ENCODE measurements at regions not wholly inside any gene's neighbourhood (a gene's known extent, or its start where the extent isn't known, plus 50 kb on each side); places are given as distances from the start of the nearest gene placed in this dataset.
"Not testable (repeated sequence)": the region's sequence is repeated elsewhere in the genome, so short reads cannot be mapped to it uniquely, and the experiment has no call there.

DNA sequence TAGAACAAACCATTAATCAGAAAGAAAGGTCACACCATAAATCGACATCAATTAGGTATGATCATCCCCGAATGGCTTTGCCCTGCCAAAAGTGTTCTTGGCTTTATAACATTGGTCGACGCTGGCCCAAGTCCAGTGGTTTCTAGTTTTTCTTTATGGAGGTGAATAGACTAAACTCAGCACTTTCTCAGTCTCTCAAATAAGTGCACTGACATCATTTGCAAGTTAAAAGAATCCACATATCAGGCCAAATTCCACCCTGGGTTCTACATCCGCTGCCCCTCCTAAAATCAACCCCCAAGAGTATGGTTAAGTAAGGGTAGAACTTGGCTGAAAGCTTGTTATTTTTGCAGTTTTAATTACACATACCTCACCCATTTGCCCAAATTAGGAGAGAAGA is 314.3 kb downstream of the C12orf75 start:
- H3K36me3 ChIP-seq, result no peaks in the 10 kb centered on the region
- H3K27me3 ChIP-seq, result no peaks in the 10 kb centered on the region
- no peak for TF ChIP-seq CTCF (IDR thresholded peaks at IDR 0.05)
- H3K9me3 ChIP-seq, result no peaks in the 10 kb centered on the region
- H3K4me3 ChIP-seq, result no peak overlapping the region
- intact Hi-C loops (cut with DNase I), result no loop called here
- H3K27ac ChIP-seq, result no peak overlapping the region
- no peaks in the 10 kb centered on the region for H3K4me1 ChIP-seq
- no peak for ATAC-seq
- no peak for DNase-seq

- TF ChIP-seq CTCF (IDR thresholded peaks at IDR 0.05), result no peak
- H3K4me3 ChIP-seq, result no peak overlapping the region
- no peak overlapping the region for H3K27ac ChIP-seq
- intact Hi-C loops (cut with DNase I), result no loop called here
- peaks cover 3% of the 10 kb centered on the region for H3K4me1 ChIP-seq
- H3K27me3 ChIP-seq, result no peaks in the 10 kb centered on the region
- ATAC-seq (no peak), DNase-seq (no peak)
- no peaks in the 10 kb centered on the region for H3K9me3 ChIP-seq
- H3K36me3 ChIP-seq, result no peaks in the 10 kb centered on the region
These were observed 324.1 kb downstream of the C12orf75 start for GRCh38 chr12:105654606-105655005.

DNA sequence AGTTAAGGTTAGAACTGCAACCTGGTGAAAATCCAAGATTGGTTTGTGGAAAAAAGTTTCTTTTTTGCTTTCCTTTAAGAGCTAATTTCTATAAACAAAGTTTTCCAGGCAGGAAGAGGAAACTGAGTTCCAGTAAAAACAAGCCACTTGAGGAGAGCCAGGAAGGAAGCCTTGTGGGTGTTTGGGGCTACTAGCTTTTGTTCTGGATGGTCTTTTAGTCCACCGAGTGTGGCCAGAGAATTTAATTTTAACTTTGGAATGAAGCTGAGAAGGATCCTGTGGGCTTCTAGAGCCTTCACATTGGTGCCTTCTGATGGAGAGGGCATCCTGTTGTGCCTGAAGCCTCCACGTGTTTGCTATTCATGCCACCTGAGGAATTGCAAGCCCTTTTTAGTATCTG is 327.9 kb downstream of the C12orf75 start:
- peaks cover 3% of the 10 kb centered on the region for H3K4me1 ChIP-seq
- no peak for TF ChIP-seq CTCF (IDR thresholded peaks at IDR 0.05)
- DNase-seq, result no peak
- H3K9me3 ChIP-seq, result no peaks in the 10 kb centered on the region
- H3K4me3 ChIP-seq, result no peak overlapping the region
- peak overlapping the region; percentile 5 for H3K27ac ChIP-seq
- H3K36me3 ChIP-seq, result no peaks in the 10 kb centered on the region
- intact Hi-C loops (cut with DNase I), result no loop called here
- ATAC-seq, result no peak
- H3K27me3 ChIP-seq, result no peaks in the 10 kb centered on the region

DNA sequence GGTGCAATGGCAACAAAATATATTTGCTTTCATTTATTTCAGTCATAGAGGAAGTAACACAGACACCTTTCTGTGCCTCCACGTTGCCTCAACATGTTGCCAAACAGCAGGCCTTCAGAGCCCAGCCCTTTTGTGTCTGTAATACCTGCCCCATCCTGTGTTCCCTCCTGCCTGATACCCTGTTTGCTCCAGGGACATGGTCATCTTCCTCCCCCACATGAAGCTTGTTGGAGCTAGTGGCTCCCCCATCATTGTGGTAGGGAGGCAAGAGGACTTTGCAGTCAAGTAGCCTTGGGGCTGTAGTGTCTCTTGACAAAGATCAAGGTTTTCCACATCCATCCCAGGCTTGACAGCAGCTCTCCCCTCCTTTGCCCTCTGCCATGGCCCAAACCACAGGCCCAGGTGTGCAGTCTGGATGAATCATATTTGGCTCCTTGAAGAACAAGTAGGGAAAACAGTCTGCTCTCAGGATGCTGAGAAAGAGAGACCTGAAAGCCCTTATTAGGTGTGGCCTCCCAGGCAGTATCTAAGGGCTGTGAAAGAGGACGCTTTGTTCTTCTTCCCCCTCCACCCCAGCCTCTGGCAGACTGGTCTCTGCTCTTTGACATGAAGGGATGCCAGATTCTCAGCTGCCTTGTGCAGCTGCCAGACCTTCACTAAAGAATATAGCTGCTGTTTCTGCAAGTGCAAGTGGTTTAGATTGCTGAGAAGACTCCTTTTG is 329.0 kb downstream of the C12orf75 start:
- Histone ChIP-seq H3K36me3 (no peaks in the 10 kb centered on the region), H3K27ac (peak overlapping the region; percentile 9), H3K4me3 (no peak overlapping the region), H3K27me3 (no peaks in the 10 kb centered on the region), H3K4me1 (peaks cover 3% of the 10 kb centered on the region), H3K9me3 (no peaks in the 10 kb centered on the region)
- ATAC-seq (peak; percentile 25), DNase-seq (no peak)
- TF ChIP-seq CTCF (IDR thresholded peaks at IDR 0.05), result no peak
- intact Hi-C loops (cut with DNase I), result no loop called here

- H3K9me3 ChIP-seq; H3K27ac ChIP-seq; intact Hi-C loops (cut with DNase I); H3K4me1 ChIP-seq; H3K4me3 ChIP-seq; DNase-seq; H3K27me3 ChIP-seq; H3K36me3 ChIP-seq; ATAC-seq: not testable (repeated sequence)
These were observed 334.3 kb downstream of the C12orf75 start for GRCh38 chr12:105664765-105665164.

DNA sequence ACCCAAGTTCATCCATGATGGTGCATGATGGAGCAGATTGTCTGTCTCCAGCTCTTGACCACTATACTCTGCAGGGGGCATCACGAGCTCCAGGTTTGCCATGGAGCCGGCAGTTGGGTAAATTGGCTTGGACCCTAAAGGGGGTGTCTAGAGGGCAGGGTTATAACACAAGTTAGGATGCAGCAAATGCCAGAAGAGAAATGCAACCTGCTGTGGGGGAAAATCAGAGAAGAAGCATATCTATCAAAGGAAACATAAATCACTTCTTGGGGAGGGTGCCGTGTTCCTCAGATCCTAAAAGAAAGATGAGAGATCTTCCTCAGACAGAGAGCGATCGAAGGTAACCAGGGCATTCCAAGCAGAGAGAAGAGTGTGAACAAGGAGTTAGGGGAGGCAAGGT is 334.9 kb downstream of the C12orf75 start:
- DNase-seq, result no peak
- ATAC-seq, result no peak
- H3K27me3 ChIP-seq, result no peaks in the 10 kb centered on the region
- no peak overlapping the region for H3K4me3 ChIP-seq
- TF ChIP-seq CTCF (IDR thresholded peaks at IDR 0.05), result no peak
- H3K27ac ChIP-seq, result no peak overlapping the region
- intact Hi-C loops (cut with DNase I), result no loop called here
- H3K4me1 ChIP-seq, result no peaks in the 10 kb centered on the region
- no peaks in the 10 kb centered on the region for H3K9me3 ChIP-seq
- no peaks in the 10 kb centered on the region for H3K36me3 ChIP-seq
